HG03280 (cell line): ENCODE measurements at regions not wholly inside any gene's neighbourhood (a gene's known extent, or its start where the extent isn't known, plus 50 kb on each side); places are given as distances from the start of the nearest gene placed in this dataset.
"Not testable (repeated sequence)": the region's sequence is repeated elsewhere in the genome, so short reads cannot be mapped to it uniquely, and the experiment has no call there.

Experiments used
- ATAC-seq: cut with Tn5 transposase; IDR thresholded peaks from one replicate; pipeline ENCODE4 v1.9.1; 2021; ENCODE audit warnings: mild to moderate bottlenecking, moderate library complexity; ENCODE audit not compliant: unreplicated experiment

DNA sequence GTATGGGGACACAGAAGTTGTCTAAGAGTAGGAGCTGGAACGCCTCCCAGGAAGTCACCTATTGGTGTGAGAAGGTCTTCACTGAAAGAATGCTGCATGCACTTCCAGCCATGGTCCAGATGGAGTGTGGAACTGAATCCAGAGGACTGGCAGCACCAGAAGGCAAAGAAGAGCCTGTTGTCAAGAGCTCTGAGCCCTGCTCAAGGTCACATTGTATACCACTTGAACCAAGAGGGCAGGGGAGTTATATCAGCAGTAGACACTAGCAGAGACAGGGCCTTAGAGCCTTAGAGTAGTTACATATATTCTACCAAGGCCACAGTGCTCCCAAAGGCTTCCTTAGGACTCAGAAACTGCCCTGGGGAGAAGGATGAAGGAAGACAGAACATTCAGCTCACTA, 130.8 kb upstream of the POC5 start:
- no peak for ATAC-seq

DNA sequence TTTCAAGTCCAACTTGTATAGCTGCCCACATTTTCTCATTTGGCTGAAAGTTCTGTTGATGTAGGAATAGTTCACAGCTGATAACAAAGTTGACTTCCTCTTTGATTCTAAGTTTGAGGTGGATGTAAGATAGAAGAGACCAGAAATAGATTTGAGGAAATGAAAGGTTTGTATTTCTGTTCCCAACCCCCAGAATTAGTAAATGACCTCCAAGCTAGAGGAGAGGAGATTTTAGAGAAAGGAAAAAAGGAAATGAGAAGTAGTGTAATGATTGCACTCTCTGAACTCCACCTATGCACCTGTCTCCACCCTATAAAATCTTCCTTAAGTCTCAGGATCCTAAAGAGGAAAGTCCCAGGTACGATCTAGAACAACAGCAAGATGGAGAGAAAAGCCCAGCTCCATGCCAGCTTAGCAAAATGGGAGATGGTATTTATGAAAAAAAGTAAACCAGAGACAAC, 130.4 kb upstream of the POC5 start:
- peak; percentile 88 for ATAC-seq

DNA sequence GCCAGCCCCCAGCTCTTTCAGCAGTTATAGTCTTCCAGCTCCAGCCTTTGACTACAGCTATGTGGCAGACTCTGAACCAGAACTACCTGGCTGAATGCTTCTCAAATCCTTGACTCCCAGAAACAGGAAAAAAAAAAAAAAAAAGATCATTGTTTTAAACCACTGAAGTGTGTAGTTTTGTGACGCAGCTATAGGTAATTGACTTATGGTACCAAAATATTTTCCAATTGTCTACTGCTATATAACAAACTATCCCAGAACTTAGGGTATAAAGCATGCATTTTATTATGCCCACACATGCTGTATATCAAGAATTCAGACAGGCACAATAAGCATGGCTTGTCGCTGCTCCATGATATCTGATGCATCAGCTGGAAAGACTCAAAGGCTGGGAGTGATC, 127.1 kb upstream of the POC5 start:
- no peak for ATAC-seq

DNA sequence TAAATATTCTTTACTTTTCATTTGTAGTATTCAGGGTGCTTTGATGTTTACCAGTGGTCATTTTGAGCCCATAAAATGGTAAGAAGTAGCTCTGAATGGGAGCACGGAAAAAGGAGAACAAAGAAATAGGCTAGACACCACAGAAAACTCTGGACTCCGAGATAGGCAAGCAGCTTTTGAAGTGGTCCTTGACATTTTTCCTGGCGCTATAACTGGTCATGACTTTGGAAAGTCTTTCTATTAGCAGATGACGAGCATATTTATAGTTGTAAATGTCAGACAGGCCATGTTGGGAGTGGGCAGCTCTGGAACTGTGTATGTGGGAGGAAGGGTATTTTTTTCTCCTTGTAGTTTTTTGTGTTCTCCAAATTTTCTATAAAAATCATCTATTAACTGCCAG, 126.1 kb upstream of the POC5 start:
- ATAC-seq: no peak

DNA sequence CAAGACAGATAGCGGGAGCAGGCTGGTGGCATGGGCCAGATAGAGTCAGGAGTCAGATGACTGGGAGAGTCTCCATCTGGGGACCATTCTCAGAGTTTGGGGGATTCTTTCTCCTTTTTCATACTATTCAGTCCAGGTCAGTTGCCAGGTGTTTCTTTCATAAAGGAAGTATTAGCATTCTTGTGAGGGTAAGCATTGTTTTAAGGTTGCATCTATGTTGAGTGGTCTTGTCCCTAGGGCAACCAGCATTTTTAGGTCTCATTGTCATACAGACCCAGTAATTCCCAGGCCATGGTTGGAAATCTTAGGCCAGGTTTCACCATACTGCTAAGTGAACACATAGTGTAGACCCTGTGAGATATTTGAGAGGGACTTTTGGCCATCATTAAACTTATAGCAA, 122.3 kb upstream of the POC5 start:
- ATAC-seq: no peak

DNA sequence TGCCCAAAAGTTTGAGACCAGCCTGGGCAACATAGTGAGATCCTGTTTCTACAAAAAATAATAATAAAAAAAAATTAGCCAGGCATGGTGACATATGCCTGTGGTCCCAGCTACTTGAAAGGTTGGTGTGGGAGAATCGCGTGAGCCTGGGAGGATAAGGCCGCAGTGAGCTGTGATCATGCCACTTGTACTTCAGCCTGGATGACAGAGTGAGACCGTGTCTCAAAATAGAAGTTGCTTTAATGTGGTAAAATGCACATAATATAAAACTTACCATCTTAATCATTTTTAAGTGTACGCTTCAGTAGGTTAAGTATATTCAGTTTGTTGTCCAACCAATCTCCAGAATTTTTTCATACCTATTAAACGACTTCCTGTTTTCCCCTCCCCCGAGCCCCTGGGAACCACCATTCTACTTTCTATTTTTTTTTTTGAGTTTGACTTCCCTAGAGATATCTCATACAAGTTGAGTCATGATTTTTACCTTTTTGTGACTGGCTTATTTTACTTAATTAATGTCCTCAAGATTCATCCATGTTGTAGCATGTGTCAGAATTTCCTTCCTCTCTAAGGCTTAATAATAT, 120.1 kb upstream of the POC5 start:
- no peak for ATAC-seq

DNA sequence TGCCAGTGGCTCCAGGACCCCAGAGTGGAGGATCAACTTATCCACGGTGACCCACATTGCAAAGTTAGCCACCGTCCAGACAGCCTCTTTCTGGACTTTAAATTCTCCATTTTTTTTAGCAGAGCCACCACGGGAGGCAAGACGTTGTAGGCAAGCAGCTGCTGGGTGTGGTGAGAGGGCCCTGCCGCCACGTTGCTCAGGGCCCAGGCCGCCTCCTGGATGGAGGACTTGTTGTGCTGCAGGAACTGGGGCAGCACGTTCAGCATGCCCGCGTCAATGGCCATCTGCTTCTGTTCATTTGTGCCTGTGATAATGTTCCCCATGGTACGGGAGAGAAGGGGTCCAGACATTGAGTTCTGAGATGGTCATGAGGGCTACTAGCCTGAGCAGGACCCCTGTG, 114.3 kb upstream of the POC5 start:
- no peak for ATAC-seq

DNA sequence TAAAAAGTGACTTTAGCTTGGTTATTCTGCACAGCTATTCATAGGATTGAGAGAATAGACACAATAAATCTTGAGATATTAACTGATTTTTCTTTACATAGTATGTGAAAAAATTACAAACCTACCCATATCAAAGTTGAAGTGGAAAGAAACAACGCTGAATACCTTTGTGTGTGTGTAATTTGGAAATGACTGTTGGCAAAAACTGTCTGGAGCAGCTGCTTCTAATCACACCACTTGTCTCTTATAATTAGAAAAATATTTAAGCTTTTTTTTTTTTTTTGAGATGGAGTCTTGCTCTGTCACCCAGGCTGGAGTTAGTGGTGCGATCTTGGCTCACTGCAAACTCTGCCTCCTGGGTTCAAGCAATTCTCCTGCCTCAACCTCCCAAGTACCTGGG, 110.8 kb upstream of the POC5 start:
- ATAC-seq: no peak

DNA sequence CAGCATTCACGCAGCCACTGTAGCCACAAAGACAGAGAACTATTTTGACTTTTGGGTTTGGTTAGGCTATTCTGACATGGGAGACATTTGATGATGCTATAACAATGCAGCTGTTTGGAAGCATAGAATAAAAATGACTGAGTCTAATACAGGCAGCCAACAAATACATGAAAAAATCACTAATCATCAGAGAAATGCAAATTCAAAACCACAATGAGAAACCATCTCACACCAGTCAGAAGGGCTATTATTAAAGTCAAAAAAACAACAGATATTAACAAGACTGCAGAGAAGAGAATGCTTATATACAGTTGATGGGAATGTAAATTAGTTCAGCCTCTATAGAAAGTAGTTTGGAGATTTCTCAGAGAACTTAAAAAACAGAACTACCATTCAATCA, 107.1 kb upstream of the POC5 start:
- no peak for ATAC-seq

DNA sequence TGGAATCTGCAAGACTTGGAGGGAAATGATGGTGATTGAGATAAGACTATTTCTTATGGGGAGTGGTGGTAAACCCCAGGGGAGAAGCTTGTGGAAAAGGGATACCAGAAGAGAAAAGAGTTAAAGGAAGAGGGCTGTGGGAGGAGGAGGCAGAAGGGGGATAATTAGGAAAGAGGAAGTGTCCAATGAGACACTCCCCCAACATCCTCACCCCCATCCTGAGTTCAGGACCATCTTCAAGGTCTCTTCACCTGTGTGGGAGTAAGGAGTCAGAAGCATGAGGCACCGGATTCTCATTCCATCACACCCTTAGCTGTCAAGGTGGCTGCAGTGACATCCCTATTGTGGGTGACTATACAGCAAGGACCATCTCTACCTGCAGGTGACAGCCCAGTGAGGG, 106.6 kb upstream of the POC5 start:
- no peak for ATAC-seq

DNA sequence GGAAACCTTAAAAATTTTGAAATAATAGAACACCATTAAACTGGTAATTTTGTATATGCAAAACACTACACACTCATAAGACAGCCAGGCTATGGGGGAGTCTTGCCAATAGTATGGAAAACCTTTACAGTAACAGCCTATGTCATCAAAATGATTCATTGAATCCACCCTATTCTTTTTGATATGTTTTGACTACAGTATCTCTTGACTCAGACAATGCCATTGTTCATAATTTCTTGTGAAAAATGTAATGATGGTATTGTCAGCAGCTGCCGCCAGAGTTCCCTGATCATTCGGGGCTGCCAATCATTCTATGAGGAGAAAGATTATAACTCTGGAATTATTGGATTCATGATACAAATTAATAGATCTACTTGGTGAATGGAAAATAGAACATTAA, 101.4 kb upstream of the POC5 start:
- ATAC-seq: no peak

DNA sequence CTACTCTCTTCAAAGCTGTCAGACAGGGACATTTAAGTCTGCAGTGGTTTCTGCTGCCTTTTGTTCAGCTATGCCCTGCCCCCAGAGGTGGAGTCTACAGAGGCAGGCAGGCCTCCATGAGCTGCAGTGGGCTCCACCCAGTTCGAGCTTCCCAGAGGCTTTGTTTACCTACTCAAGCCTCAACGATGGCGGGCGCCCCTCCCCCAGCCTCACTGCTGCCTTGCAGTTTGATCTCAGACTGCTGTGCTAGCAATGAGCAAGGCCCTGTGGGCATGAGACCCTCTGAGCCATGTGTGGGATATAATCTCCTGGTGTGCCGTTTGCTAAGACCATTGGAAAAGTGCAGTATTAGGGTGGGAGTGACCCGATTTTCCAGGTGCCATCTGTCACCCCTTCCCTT, 82.5 kb upstream of the POC5 start:
- ATAC-seq: not testable (repeated sequence)

DNA sequence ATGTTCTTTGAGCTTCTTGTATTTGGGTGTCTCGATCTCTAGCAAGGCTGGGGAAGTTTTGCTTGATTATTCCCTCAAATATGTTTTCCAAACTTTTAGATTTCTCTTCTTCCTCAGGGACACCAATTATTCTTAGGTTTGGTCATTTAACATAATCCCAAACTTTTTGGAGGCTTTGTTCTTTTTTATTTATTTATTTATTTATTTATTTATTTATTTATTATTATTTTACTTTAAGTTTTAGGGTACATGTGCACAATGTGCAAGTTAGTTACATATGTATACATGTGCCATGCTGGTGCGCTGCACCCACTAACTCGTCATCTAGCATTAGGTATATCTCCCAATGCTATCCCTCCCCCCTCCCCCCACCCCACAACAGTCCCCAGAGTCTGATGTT, 52.1 kb upstream of the POC5 start:
- ATAC-seq: not testable (repeated sequence)
